Esophagus squamous epithelium (tissue), 5 donors: ENCODE measurements at regions not wholly inside any gene's neighbourhood (a gene's known extent, or its start where the extent isn't known, plus 50 kb on each side); places are given as distances from the start of the nearest gene placed in this dataset.

Source experiments
- DNase-seq: peaks from one replicate; lab custom pipeline; 2025; lab: John Stamatoyannopoulos, UW
- H3K27ac ChIP-seq, 4 donors: fragments of 200-600 bp; sonication (generic); one replicate each; pipeline ENCODE4 v1.5.1; 2016 to 2019; ENCODE audit warnings: mild to moderate bottlenecking in 1 of 4
- H3K27me3 ChIP-seq, 4 donors: fragments of 200-600 bp; sonication (generic); 1 replicate in 3 of 4; 2 replicates in 1 of 4; pipeline versions ENCODE4 v1.5.1 to v1.6.0; 2017 to 2021; ENCODE audit warnings: antibody characterized with exemption in 1 of 4
- H3K36me3 ChIP-seq, 3 donors: fragments of 200-600 bp; sonication (generic); one replicate each; pipeline ENCODE4 v1.5.1; 2016 to 2019
- H3K4me1 ChIP-seq, 3 donors: fragments of 200-600 bp; sonication (generic); one replicate each; pipeline ENCODE4 v1.5.1; 2017 to 2019
- H3K4me3 ChIP-seq, 4 donors: fragments of 200-600 bp; sonication (generic); 1 replicate in 3 of 4; 2 replicates in 1 of 4; pipeline ENCODE4 v1.5.1; 2016 to 2019; ENCODE audit warnings: mild to moderate bottlenecking in 2 of 4, moderate library complexity in 1 of 4
- H3K9me3 ChIP-seq, 3 donors: fragments of 200-600 bp; sonication (generic); one replicate each; pipeline ENCODE4 v1.5.1; 2016 to 2019
- POLR2A ChIP-seq, 4 donors: fragments of 450-650 bp; IDR thresholded peaks; one replicate each; pipeline ENCODE4 v1.6.1; 2017; ENCODE audit warnings: antibody characterized with exemption in 4 of 4, mild to moderate bottlenecking in 4 of 4, moderate library complexity in 3 of 4
- WGBS, 2 donors: methylation state at CpG; one replicate each; pipeline ENCODE4 v1.1.5; 2018; 5-methylcytosine and 5-hydroxymethylcytosine counted together
- intact Hi-C: fragments of 100-400 bp; cut with DNase I; formaldehyde crosslinking; loops from one replicate; pipeline ENCODE4 v1.15.0; 2022
- TF ChIP-seq, protein P1 (sequence below), 6 experiments: fragments of 450-650 bp in 4 of 6; fragments of 200-600 bp in 2 of 6; sonication (generic) in 2 of 6; IDR thresholded peaks; one replicate each; pipeline ENCODE4 v1.5.1; 2016 to 2019; ENCODE audit warnings: antibody characterized with exemption in 6 of 6, mild to moderate bottlenecking in 4 of 6, moderate library complexity in 4 of 6
- donor health status: DM: yes; HTN: yes; CAD: no.

DNA sequence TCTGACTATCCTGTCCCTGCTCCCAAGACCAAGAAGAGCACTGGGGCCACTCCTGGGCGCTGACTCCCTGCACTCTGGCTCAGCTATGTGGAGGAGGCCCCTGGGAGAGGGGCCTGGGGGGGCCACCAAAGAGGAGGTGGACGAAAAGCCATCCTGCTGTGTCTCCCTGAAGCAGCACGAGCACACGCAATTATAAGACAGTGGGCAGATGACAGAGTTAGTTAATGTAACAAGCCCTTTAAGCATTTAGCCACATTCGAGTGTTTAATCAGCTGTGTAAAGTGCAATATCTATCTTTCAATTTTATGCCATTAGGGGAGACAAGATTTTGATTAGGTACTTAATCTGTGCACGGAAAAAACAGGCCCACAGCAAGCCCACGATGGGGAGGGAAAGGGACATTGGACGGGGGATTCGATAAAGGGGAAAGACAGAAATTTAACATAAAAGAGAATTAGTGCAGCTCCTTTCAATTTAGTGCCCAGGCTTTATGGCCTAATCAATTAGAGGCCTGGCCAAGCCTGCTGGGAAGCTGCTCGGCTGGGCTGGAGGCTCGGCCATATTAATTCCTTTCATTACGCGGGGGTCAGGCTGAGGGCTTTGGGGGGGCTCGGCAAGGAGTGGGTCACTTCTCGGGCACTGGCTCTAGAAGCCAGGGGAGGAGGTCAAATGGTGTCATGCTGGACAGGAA, 286.2 kb downstream of the DHX35 start:
- 75 to 80% methylated on average over 12 to 15 of the region's 15 CpGs for WGBS, 2 donors
- no peak overlapping the region for H3K27ac ChIP-seq
- H3K9me3 ChIP-seq: no peaks in the 10 kb centered on the region
- no peak overlapping the region for H3K4me3 ChIP-seq
- no peak for TF ChIP-seq POLR2A (IDR thresholded peaks at IDR 0.05)
- TF ChIP-seq, protein P1, sequence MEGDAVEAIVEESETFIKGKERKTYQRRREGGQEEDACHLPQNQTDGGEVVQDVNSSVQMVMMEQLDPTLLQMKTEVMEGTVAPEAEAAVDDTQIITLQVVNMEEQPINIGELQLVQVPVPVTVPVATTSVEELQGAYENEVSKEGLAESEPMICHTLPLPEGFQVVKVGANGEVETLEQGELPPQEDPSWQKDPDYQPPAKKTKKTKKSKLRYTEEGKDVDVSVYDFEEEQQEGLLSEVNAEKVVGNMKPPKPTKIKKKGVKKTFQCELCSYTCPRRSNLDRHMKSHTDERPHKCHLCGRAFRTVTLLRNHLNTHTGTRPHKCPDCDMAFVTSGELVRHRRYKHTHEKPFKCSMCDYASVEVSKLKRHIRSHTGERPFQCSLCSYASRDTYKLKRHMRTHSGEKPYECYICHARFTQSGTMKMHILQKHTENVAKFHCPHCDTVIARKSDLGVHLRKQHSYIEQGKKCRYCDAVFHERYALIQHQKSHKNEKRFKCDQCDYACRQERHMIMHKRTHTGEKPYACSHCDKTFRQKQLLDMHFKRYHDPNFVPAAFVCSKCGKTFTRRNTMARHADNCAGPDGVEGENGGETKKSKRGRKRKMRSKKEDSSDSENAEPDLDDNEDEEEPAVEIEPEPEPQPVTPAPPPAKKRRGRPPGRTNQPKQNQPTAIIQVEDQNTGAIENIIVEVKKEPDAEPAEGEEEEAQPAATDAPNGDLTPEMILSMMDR (IDR thresholded peaks at IDR 0.05): no peak
- no peaks in the 10 kb centered on the region for H3K36me3 ChIP-seq
- H3K27me3 ChIP-seq: peaks cover 0 to 20% (median 0%) of the 10 kb centered on the region in 4 donors
- H3K4me1 ChIP-seq: no peaks in the 10 kb centered on the region
- intact Hi-C loops: no loop called here
- DNase-seq: no peak

DNA sequence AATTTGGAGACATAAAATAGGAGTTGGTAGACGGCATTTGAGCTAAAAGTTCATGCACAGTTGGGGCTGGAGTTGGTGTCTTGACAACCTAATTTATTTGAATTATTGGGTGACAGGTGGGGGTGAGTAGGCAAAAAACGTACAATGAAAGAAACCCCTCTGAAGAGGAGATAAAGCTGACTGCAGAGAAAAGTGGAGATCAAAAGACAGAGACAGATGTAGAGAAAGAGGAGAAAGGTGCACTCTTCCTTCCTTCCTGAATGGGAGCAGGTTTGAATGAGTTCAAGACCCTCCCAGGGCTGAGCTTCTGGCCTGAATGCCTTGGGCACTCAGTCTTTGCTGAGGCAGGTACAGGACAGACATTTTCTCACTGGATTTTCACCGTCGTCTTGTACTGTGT, 284.3 kb downstream of the DHX35 start:
- Histone ChIP-seq H3K4me3 (no peak overlapping the region), H3K27ac (no peak overlapping the region), H3K4me1 (no peaks in the 10 kb centered on the region), H3K36me3 (no peaks in the 10 kb centered on the region), H3K9me3 (no peaks in the 10 kb centered on the region), H3K27me3 (peaks cover 0 to 17% (median 0%) of the 10 kb centered on the region in 4 donors)
- TF ChIP-seq, protein P1 (IDR thresholded peaks at IDR 0.05): no peak
- no peak for TF ChIP-seq POLR2A (IDR thresholded peaks at IDR 0.05)
- intact Hi-C loops: no loop called here
- WGBS, 2 donors: 74 to 77% methylated on average over 4 of the region's 4 CpGs
- no peak for DNase-seq

DNA sequence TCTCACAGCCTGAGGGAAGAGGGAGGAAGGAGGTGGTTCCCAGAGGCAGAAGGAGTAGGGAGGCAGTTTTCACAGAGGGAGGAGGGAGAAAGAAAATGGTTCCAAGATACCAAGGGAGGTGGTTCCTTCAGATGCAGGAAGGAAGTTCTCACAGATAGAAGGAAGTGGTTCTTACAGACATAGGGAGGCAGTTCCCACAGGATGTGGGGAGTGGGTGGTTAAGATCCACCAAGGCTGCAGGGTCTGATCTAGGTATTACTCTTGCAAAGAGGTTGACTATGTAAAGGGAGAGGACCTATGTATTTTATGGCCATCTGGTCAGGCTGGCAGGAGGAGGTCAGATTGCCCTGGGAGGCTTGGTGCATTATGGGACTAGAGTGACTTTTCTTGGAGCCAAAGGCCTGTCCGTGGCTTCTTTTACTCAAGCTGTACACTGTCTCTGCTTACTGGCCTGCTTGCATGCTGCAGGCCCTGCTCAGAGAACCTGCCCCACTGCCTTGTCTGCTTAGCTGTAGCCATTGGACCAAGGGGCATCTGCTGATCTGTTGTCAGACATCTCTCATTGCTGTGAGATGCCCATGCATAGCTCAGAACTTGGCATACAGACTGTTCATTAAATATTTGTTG, 283.7 kb downstream of the DHX35 start:
- DNase-seq: no peak
- Histone ChIP-seq H3K27ac (no peak overlapping the region), H3K27me3 (peaks cover 0 to 17% (median 0%) of the 10 kb centered on the region in 4 donors), H3K4me1 (no peaks in the 10 kb centered on the region), H3K4me3 (no peak overlapping the region), H3K9me3 (no peaks in the 10 kb centered on the region), H3K36me3 (no peaks in the 10 kb centered on the region)
- WGBS, 2 donors: 67% methylated on average over 1 of the region's 1 CpG; no CpG with 5 or more reads in 1 of the 2 donors
- no peak for TF ChIP-seq POLR2A (IDR thresholded peaks at IDR 0.05)
- TF ChIP-seq, protein P1 (IDR thresholded peaks at IDR 0.05): no peak
- intact Hi-C loops: no loop called here

DNA sequence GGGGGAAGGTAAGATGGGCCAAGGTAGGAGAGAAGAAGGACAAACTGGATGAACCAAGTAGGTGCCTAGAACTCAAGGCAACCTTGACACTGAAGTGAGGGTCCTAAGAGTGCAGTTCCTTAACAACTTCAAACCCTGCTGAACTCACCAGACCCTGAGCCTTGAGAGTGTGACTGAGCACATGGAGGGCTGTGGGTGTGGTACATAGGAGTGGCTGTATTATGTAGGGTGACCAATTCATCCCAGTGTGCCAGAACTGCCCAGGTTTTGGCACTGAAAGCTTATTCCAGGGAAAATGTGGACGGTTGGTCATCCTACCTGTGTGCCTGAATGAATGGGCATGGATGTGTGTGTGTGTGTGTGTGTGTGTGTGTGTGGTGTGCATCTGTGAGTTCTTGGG, 281.8 kb downstream of the DHX35 start:
- TF ChIP-seq, protein P1 (IDR thresholded peaks at IDR 0.05): no peak
- no peak for TF ChIP-seq POLR2A (IDR thresholded peaks at IDR 0.05)
- H3K36me3 ChIP-seq: no peaks in the 10 kb centered on the region
- intact Hi-C loops: no loop called here
- no peaks in the 10 kb centered on the region for H3K9me3 ChIP-seq
- no peak for DNase-seq
- no peak overlapping the region for H3K4me3 ChIP-seq
- no peaks in the 10 kb centered on the region for H3K4me1 ChIP-seq
- no peak overlapping the region for H3K27ac ChIP-seq
- H3K27me3 ChIP-seq: peaks cover 0 to 10% (median 0%) of the 10 kb centered on the region in 4 donors
- WGBS, 2 donors: 67% methylated on average over 1 of the region's 1 CpG; no CpG with 5 or more reads in 1 of the 2 donors

DNA sequence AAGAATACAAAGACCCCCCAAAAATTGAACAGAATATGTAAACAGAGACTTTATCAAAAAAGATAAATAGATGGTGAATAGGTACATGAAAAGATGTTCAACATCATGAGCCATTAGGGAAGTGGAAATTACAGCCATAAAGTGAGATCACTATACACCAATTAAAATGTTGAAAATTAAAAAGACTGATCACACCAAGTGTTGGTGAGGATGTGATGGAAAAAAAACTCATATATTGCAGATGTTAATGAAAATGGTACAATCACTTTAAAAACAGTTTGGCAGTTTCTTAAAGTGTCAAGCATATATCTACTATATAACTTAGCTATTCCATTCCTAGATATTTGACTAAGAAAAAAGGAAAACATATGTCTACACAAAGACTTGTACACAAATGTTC, 280.5 kb downstream of the DHX35 start:
- intact Hi-C loops: no loop called here
- Histone ChIP-seq H3K4me3 (no peak overlapping the region), H3K9me3 (no peaks in the 10 kb centered on the region), H3K27me3 (peaks cover 0 to 10% (median 0%) of the 10 kb centered on the region in 4 donors), H3K36me3 (no peaks in the 10 kb centered on the region), H3K27ac (no peak overlapping the region), H3K4me1 (no peaks in the 10 kb centered on the region)
- TF ChIP-seq, protein P1 (IDR thresholded peaks at IDR 0.05): no peak
- no peak for TF ChIP-seq POLR2A (IDR thresholded peaks at IDR 0.05)
- DNase-seq: no peak
